ENCODE measurements at regions not wholly inside any gene's neighbourhood (a gene's known extent, or its start where the extent isn't known, plus 50 kb on each side); places are given as distances from the start of the nearest gene placed in this dataset.

DNA sequence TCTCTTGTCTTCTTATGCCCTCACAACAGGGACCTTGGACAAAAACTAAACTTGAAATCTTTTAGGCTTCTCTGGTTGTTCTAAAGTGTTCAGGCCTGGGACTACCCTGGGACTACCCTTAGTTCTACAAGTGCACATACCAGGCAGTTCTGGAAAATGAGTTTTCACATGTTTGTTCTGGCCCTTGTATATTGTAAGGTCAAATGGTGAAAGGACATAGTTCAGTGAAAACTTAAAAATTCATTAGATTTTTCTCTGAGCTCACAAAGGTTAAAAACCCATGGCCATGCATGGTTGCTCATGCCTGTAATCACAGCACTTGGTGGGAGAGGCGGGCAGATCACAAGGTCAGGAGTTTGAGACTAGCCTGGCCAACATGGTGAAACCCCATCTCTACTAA, 875.5 kb upstream of the FAM98A start:
- H3K4me3 ChIP-seq, result no peak overlapping the region
- no peak overlapping the region for H3K9ac ChIP-seq (ENCODE audit: insufficient read depth in 1 of 2, low read length in 2 of 2)
- no peaks in the 10 kb centered on the region for H3K4me1 ChIP-seq (ENCODE audit: control insufficient read depth in 5 of 5, insufficient read depth in 5 of 5, low read length in 5 of 5)
- no peaks in the 10 kb centered on the region for H3K27me3 ChIP-seq (ENCODE audit: control insufficient read depth in 3 of 3, insufficient read depth in 3 of 3, low read length in 2 of 3)
- DNase-seq (no peak), ATAC-seq (ENCODE audit: insufficient read depth, low FRiP score) (no peak)
- no peak overlapping the region for H3K27ac ChIP-seq (ENCODE audit: low read depth in 1 of 2, low read length in 1 of 2)
- TF ChIP-seq, protein P1, sequence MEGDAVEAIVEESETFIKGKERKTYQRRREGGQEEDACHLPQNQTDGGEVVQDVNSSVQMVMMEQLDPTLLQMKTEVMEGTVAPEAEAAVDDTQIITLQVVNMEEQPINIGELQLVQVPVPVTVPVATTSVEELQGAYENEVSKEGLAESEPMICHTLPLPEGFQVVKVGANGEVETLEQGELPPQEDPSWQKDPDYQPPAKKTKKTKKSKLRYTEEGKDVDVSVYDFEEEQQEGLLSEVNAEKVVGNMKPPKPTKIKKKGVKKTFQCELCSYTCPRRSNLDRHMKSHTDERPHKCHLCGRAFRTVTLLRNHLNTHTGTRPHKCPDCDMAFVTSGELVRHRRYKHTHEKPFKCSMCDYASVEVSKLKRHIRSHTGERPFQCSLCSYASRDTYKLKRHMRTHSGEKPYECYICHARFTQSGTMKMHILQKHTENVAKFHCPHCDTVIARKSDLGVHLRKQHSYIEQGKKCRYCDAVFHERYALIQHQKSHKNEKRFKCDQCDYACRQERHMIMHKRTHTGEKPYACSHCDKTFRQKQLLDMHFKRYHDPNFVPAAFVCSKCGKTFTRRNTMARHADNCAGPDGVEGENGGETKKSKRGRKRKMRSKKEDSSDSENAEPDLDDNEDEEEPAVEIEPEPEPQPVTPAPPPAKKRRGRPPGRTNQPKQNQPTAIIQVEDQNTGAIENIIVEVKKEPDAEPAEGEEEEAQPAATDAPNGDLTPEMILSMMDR (IDR thresholded peaks at IDR 0.05; ENCODE audit: control extremely low read depth, extremely low read depth), result no peak
- 84 to 90% methylated on average over 1 of the region's 1 CpG for WGBS, 2 donors
- no peaks in the 10 kb centered on the region for H3K9me3 ChIP-seq (ENCODE audit: control insufficient read depth in 4 of 4, insufficient read depth in 3 of 4, low read length in 3 of 4)
- no peaks in the 10 kb centered on the region for H3K36me3 ChIP-seq (ENCODE audit: control insufficient read depth in 4 of 4, insufficient read depth in 4 of 4, low read length in 4 of 4)

- Histone ChIP-seq H3K36me3 (ENCODE audit: control insufficient read depth in 4 of 4, insufficient read depth in 4 of 4, low read length in 4 of 4) (no peaks in the 10 kb centered on the region), H3K9me3 (ENCODE audit: control insufficient read depth in 4 of 4, insufficient read depth in 3 of 4, low read length in 3 of 4) (peaks cover 0 to 6% (median 0%) of the 10 kb centered on the region in 4 donors), H3K27me3 (ENCODE audit: control insufficient read depth in 3 of 3, insufficient read depth in 3 of 3, low read length in 2 of 3) (no peaks in the 10 kb centered on the region), H3K27ac (ENCODE audit: low read depth in 1 of 2, low read length in 1 of 2) (no peak overlapping the region), H3K9ac (ENCODE audit: insufficient read depth in 1 of 2, low read length in 2 of 2) (no peak overlapping the region), H3K4me1 (ENCODE audit: control insufficient read depth in 5 of 5, insufficient read depth in 5 of 5, low read length in 5 of 5) (no peaks in the 10 kb centered on the region), H3K4me3 (no peak overlapping the region)
- TF ChIP-seq, protein P1 (IDR thresholded peaks at IDR 0.05; ENCODE audit: control extremely low read depth, extremely low read depth), result no peak
- DNase-seq (no peak), ATAC-seq (ENCODE audit: insufficient read depth, low FRiP score) (no peak)
Observed at GRCh38 chr2:34447097-34447496, 848.0 kb upstream of the FAM98A start.

DNA sequence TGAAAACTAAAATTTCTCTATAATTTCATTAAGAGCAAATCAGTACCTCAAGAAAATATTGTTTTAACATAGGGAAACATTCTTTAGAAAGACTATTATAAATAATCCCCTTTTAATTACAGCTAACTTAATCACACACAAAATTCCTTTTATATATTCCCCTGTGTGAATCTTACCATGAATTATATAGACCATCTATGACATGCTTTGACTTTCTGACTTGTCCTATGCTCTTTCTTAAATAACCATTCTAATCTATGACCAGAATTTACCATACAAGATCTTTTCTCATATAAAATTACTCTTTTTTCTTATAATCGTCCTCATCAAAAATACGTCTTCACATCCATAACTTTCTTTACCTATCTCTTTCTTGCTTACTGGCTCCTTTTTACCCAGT, 824.2 kb upstream of the FAM98A start:
- no peak overlapping the region for H3K4me3 ChIP-seq
- H3K36me3 ChIP-seq (ENCODE audit: control insufficient read depth in 4 of 4, insufficient read depth in 4 of 4, low read length in 4 of 4), result no peaks in the 10 kb centered on the region
- H3K4me1 ChIP-seq (ENCODE audit: control insufficient read depth in 5 of 5, insufficient read depth in 5 of 5, low read length in 5 of 5), result no peaks in the 10 kb centered on the region
- no peak overlapping the region for H3K9ac ChIP-seq (ENCODE audit: insufficient read depth in 1 of 2, low read length in 2 of 2)
- ATAC-seq (ENCODE audit: insufficient read depth, low FRiP score) (no peak), DNase-seq (no peak)
- 96% methylated on average over 2 of the region's 2 CpGs for WGBS, 2 donors
- H3K27me3 ChIP-seq (ENCODE audit: control insufficient read depth in 3 of 3, insufficient read depth in 3 of 3, low read length in 2 of 3), result no peaks in the 10 kb centered on the region
- H3K9me3 ChIP-seq (ENCODE audit: control insufficient read depth in 4 of 4, insufficient read depth in 3 of 4, low read length in 3 of 4), result peaks cover 0 to 4% (median 0%) of the 10 kb centered on the region in 4 donors
- TF ChIP-seq, protein P1 (IDR thresholded peaks at IDR 0.05; ENCODE audit: control extremely low read depth, extremely low read depth), result no peak
- no peak overlapping the region for H3K27ac ChIP-seq (ENCODE audit: low read depth in 1 of 2, low read length in 1 of 2)

DNA sequence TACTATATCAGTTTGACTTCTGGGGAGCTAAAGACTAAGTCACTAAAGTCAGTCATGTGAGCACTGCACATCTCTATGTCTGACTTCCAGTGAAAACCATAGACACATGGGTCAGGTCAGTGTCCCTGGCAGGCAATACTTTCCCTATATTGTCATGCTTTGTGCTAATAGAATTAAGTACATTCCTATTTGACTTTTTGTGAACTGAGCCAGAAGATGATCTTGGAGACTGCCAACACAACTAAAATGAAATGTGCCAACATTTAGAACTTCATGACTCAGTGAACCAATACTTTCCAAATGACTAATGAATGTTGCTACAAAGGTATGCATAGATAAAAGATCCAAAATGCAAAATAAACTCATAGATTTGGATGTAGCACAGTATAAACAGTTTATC, 820.8 kb upstream of the FAM98A start:
- H3K27ac ChIP-seq (ENCODE audit: low read depth in 1 of 2, low read length in 1 of 2), result no peak overlapping the region
- H3K4me3 ChIP-seq, result no peak overlapping the region
- H3K36me3 ChIP-seq (ENCODE audit: control insufficient read depth in 4 of 4, insufficient read depth in 4 of 4, low read length in 4 of 4), result no peaks in the 10 kb centered on the region
- no peak for ATAC-seq (ENCODE audit: insufficient read depth, low FRiP score)
- no peaks in the 10 kb centered on the region for H3K27me3 ChIP-seq (ENCODE audit: control insufficient read depth in 3 of 3, insufficient read depth in 3 of 3, low read length in 2 of 3)
- TF ChIP-seq, protein P1 (IDR thresholded peaks at IDR 0.05; ENCODE audit: control extremely low read depth, extremely low read depth), result no peak
- no peak overlapping the region for H3K9ac ChIP-seq (ENCODE audit: insufficient read depth in 1 of 2, low read length in 2 of 2)
- peaks cover 0 to 4% (median under 1%) of the 10 kb centered on the region in 4 donors for H3K9me3 ChIP-seq (ENCODE audit: control insufficient read depth in 4 of 4, insufficient read depth in 3 of 4, low read length in 3 of 4)
- no peaks in the 10 kb centered on the region for H3K4me1 ChIP-seq (ENCODE audit: control insufficient read depth in 5 of 5, insufficient read depth in 5 of 5, low read length in 5 of 5)
- no peak for DNase-seq

Measured in lung (tissue), 11 donors.